ENCODE measurements at regions not wholly inside any gene's neighbourhood (a gene's known extent, or its start where the extent isn't known, plus 50 kb on each side); places are given as distances from the start of the nearest gene placed in this dataset.

DNA sequence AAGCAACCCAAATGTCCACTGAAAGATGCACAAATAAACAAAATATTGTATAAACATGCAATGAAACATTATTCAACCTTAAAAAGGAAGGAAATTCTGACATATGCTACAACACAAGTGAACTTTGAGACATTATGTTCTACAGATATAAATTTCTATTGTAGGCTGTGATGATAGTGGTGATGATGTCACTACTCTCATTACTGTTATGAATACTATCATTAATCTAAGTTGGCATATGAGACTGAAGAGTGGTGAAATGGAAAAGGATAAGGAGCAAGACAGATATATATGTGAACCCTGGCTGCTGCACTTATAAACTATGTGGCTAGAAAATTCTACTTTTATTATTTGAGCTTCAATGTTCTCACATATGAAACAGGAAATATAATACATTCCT lies 360.2 kb downstream of the TFAP2A start:
- Histone ChIP-seq H3K27me3 (ENCODE audit: control insufficient read depth in 2 of 2, insufficient read depth in 2 of 2, low read length in 2 of 2) (no peaks in the 10 kb centered on the region), H3K79me2 (ENCODE audit: control insufficient read depth, insufficient read depth, low read length) (no peaks in the 10 kb centered on the region), H4K20me1 (replicated peaks; ENCODE audit: control insufficient read depth, extremely low read depth, insufficient read depth, low read length) (no peaks in the 10 kb centered on the region), H3K4me3 (replicated peaks in 1 of 3; ENCODE audit: insufficient read depth in 1 of 3, low read depth in 1 of 3, low read length in 3 of 3) (no peak overlapping the region), H3K36me3 (ENCODE audit: control insufficient read depth in 2 of 2, extremely low read depth in 1 of 2, insufficient read depth in 2 of 2, low read length in 2 of 2) (no peaks in the 10 kb centered on the region), H3K9ac (replicated peaks; ENCODE audit: extremely low read depth, insufficient read depth, low read length) (no peak overlapping the region), H2AFZ (ENCODE audit: low read depth, low read length) (no peak overlapping the region), H3K9me1 (replicated peaks; ENCODE audit: control insufficient read depth, extremely low read depth, insufficient read depth, low read length) (no peaks in the 10 kb centered on the region), H3K9me3 (replicated peaks; ENCODE audit: control insufficient read depth, insufficient read depth, low read length) (no peaks in the 10 kb centered on the region), H3K4me2 (ENCODE audit: insufficient read depth, low read length) (no peak overlapping the region), H3K27ac (ENCODE audit: insufficient read depth, low read depth, low read length) (no peak overlapping the region), H3K4me1 (ENCODE audit: control insufficient read depth, extremely low read depth, insufficient read depth, low read length) (no peaks in the 10 kb centered on the region)
- intact Hi-C loops (cut with micrococcal nuclease): no loop called here
- ChIA-PET POLR2A (no interaction called here), CTCF (no interaction called here)
- no TSS peak for BruUV-seq (replicated peaks)
- TF ChIP-seq FOS (IDR thresholded peaks at IDR 0.05; ENCODE audit: borderline replicate concordance, insufficient read depth, low read length) (no peak), MYC (IDR thresholded peaks at IDR 0.05; ENCODE audit: low read depth, low read length) (no peak), POLR2A (IDR thresholded peaks at IDR 0.05; ENCODE audit: low read depth, low read length) (no peak), CTCF (IDR thresholded peaks at IDR 0.05; ENCODE audit: extremely low read depth in 1 of 2, insufficient read depth in 1 of 2, low read depth in 1 of 2, low read length in 2 of 2) (no peak), POLR2AphosphoS5 (IDR thresholded peaks at IDR 0.05; ENCODE audit: insufficient read depth, low read depth, low read length) (no peak), GATA2 (IDR thresholded peaks at IDR 0.05; ENCODE audit: insufficient read depth, insufficient read length, low read depth, low read length) (no peak), JUN (IDR thresholded peaks at IDR 0.05; ENCODE audit: borderline replicate concordance, insufficient read depth, insufficient read length, low read depth) (no peak), EZH2 (IDR thresholded peaks at IDR 0.05; ENCODE audit: borderline replicate concordance, low read depth, low read length, severe bottlenecking) (no peak)
- TF ChIP-seq, protein P1, sequence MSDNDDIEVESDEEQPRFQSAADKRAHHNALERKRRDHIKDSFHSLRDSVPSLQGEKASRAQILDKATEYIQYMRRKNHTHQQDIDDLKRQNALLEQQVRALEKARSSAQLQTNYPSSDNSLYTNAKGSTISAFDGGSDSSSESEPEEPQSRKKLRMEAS (IDR thresholded peaks at IDR 0.05; ENCODE audit: insufficient read depth, insufficient read length): no peak
- DNase-seq (ENCODE audit: low read depth, low spot score) (no peak), FAIRE-seq (no peak)
- dilution Hi-C loops (cut with MboI; ENCODE audit: extremely low pct_ligation_motif_present, low sequenced_read_pairs): no loop called here
